Central memory CD8-positive, alpha-beta T cell (primary cell): ENCODE measurements at regions not wholly inside any gene's neighbourhood (a gene's known extent, or its start where the extent isn't known, plus 50 kb on each side); places are given as distances from the start of the nearest gene placed in this dataset.

ENCODE experiments used
- ATAC-seq: fragments of 150-1000 bp; cut with Tn5 transposase; replicated peaks from 2 replicates; pipeline ENCODE4 v1.10.0; 2022; ENCODE audit warnings: mild to moderate bottlenecking, moderate FRiP score, moderate number of reproducible peaks; ENCODE audit not compliant: poor library complexity, severe bottlenecking; ENCODE audit errors: extremely low read depth
- DNase-seq, 2 donors: peaks; one replicate each; pipeline ENCODE4 v3.0.0; 2021; ENCODE audit warnings: low spot score in 2 of 2
- H3K27ac Mint-ChIP-seq: one replicate; pipeline ENCODE4 v1.8.0; 2022; ENCODE audit warnings: low read depth, mild to moderate bottlenecking, moderate library complexity, mixed read lengths
- H3K27me3 Mint-ChIP-seq: one replicate; pipeline ENCODE4 v1.8.0; 2022; ENCODE audit warnings: mixed read lengths
- H3K36me3 Mint-ChIP-seq: one replicate; pipeline ENCODE4 v1.8.0; 2022; ENCODE audit warnings: mild to moderate bottlenecking, moderate library complexity, mixed read lengths; ENCODE audit not compliant: insufficient read depth
- H3K4me1 Mint-ChIP-seq: one replicate; pipeline ENCODE4 v1.8.0; 2022; ENCODE audit warnings: mixed read lengths
- H3K4me3 Mint-ChIP-seq: one replicate; pipeline ENCODE4 v1.8.0; 2022; ENCODE audit warnings: mild to moderate bottlenecking, moderate library complexity, mixed read lengths
- H3K9me3 Mint-ChIP-seq: one replicate; pipeline ENCODE4 v1.8.0; 2022; ENCODE audit warnings: mixed read lengths

GRCh38 chr12:76252031-76252430, 96.2 kb downstream of the BBS10 start:
- ATAC-seq (no peak), DNase-seq (no peak)
- no peak overlapping the region for H3K4me3 Mint-ChIP-seq
- peaks cover 11% of the 10 kb centered on the region for H3K27me3 Mint-ChIP-seq
- no peaks in the 10 kb centered on the region for H3K4me1 Mint-ChIP-seq
- no peak overlapping the region for H3K27ac Mint-ChIP-seq
- H3K9me3 Mint-ChIP-seq: no peaks in the 10 kb centered on the region
- H3K36me3 Mint-ChIP-seq: no peaks in the 10 kb centered on the region

- H3K36me3 Mint-ChIP-seq: no peaks in the 10 kb centered on the region
- no peaks in the 10 kb centered on the region for H3K4me1 Mint-ChIP-seq
- ATAC-seq (no peak), DNase-seq (no peak)
- H3K4me3 Mint-ChIP-seq: no peak overlapping the region
- H3K27ac Mint-ChIP-seq: no peak overlapping the region
- peaks cover 11% of the 10 kb centered on the region for H3K27me3 Mint-ChIP-seq
- H3K9me3 Mint-ChIP-seq: no peaks in the 10 kb centered on the region
These were observed 98.0 kb downstream of the BBS10 start for GRCh38 chr12:76250256-76250655.

GRCh38 chr12:76249501-76249900, 98.7 kb downstream of the BBS10 start:
- Mint-ChIP-seq H3K27me3 (peaks cover 11% of the 10 kb centered on the region), H3K4me1 (no peaks in the 10 kb centered on the region), H3K9me3 (no peaks in the 10 kb centered on the region), H3K36me3 (no peaks in the 10 kb centered on the region), H3K4me3 (no peak overlapping the region), H3K27ac (no peak overlapping the region)
- no peak for DNase-seq
- no peak for ATAC-seq

GRCh38 chr12:76247992-76248391, 100.2 kb downstream of the BBS10 start:
- Mint-ChIP-seq H3K36me3 (no peaks in the 10 kb centered on the region), H3K27ac (no peak overlapping the region), H3K9me3 (no peaks in the 10 kb centered on the region), H3K4me3 (no peak overlapping the region), H3K27me3 (peaks cover 11% of the 10 kb centered on the region), H3K4me1 (no peaks in the 10 kb centered on the region)
- ATAC-seq: no peak
- DNase-seq: no peak

- no peak for ATAC-seq
These were observed 101.1 kb downstream of the BBS10 start for GRCh38 chr12:76247026-76247646.

GRCh38 chr12:76246611-76247010, 101.6 kb downstream of the BBS10 start:
- no peak for ATAC-seq

More at GRCh38 chr12:76247026-76247646, 101.1 kb downstream of the BBS10 start:
- Mint-ChIP-seq H3K4me3 (no peak overlapping the region), H3K36me3 (no peaks in the 10 kb centered on the region), H3K4me1 (no peaks in the 10 kb centered on the region), H3K9me3 (no peaks in the 10 kb centered on the region), H3K27me3 (peaks cover 11% of the 10 kb centered on the region), H3K27ac (no peak overlapping the region)
- DNase-seq: no peak

GRCh38 chr12:76244300-76244699, 103.9 kb downstream of the BBS10 start:
- H3K9me3 Mint-ChIP-seq: no peaks in the 10 kb centered on the region
- ATAC-seq: no peak
- no peak for DNase-seq
- no peak overlapping the region for H3K27ac Mint-ChIP-seq
- no peak overlapping the region for H3K4me3 Mint-ChIP-seq
- no peaks in the 10 kb centered on the region for H3K4me1 Mint-ChIP-seq
- no peaks in the 10 kb centered on the region for H3K27me3 Mint-ChIP-seq
- H3K36me3 Mint-ChIP-seq: no peaks in the 10 kb centered on the region

More at GRCh38 chr12:76246611-76247010, 101.6 kb downstream of the BBS10 start:
- H3K27me3 Mint-ChIP-seq: peaks cover 8% of the 10 kb centered on the region
- DNase-seq: no peak
- no peak overlapping the region for H3K4me3 Mint-ChIP-seq
- H3K4me1 Mint-ChIP-seq: no peaks in the 10 kb centered on the region
- H3K36me3 Mint-ChIP-seq: no peaks in the 10 kb centered on the region
- no peak overlapping the region for H3K27ac Mint-ChIP-seq
- H3K9me3 Mint-ChIP-seq: no peaks in the 10 kb centered on the region

- no peaks in the 10 kb centered on the region for H3K27me3 Mint-ChIP-seq
- H3K9me3 Mint-ChIP-seq: no peaks in the 10 kb centered on the region
- H3K4me1 Mint-ChIP-seq: no peaks in the 10 kb centered on the region
- DNase-seq: no peak
- ATAC-seq: no peak
- H3K4me3 Mint-ChIP-seq: no peak overlapping the region
- no peaks in the 10 kb centered on the region for H3K36me3 Mint-ChIP-seq
- no peak overlapping the region for H3K27ac Mint-ChIP-seq
These were observed 105.2 kb downstream of the BBS10 start for GRCh38 chr12:76242813-76243550.

GRCh38 chr12:76241371-76241770, 106.8 kb downstream of the BBS10 start:
- Mint-ChIP-seq H3K27me3 (no peaks in the 10 kb centered on the region), H3K9me3 (no peaks in the 10 kb centered on the region), H3K36me3 (no peaks in the 10 kb centered on the region), H3K4me1 (no peaks in the 10 kb centered on the region), H3K4me3 (no peak overlapping the region), H3K27ac (no peak overlapping the region)
- DNase-seq: no peak
- no peak for ATAC-seq

GRCh38 chr12:76240281-76240680, 107.9 kb downstream of the BBS10 start:
- no peaks in the 10 kb centered on the region for H3K9me3 Mint-ChIP-seq
- no peak for ATAC-seq
- H3K27me3 Mint-ChIP-seq: no peaks in the 10 kb centered on the region
- no peak overlapping the region for H3K27ac Mint-ChIP-seq
- H3K36me3 Mint-ChIP-seq: no peaks in the 10 kb centered on the region
- no peak for DNase-seq
- H3K4me1 Mint-ChIP-seq: no peaks in the 10 kb centered on the region
- no peak overlapping the region for H3K4me3 Mint-ChIP-seq

GRCh38 chr12:76238688-76239087, 109.5 kb downstream of the BBS10 start:
- H3K27me3 Mint-ChIP-seq: no peaks in the 10 kb centered on the region
- H3K4me1 Mint-ChIP-seq: no peaks in the 10 kb centered on the region
- no peaks in the 10 kb centered on the region for H3K36me3 Mint-ChIP-seq
- DNase-seq (no peak), ATAC-seq (no peak)
- no peaks in the 10 kb centered on the region for H3K9me3 Mint-ChIP-seq
- no peak overlapping the region for H3K4me3 Mint-ChIP-seq
- H3K27ac Mint-ChIP-seq: no peak overlapping the region

GRCh38 chr12:76237086-76237701, 111.0 kb downstream of the BBS10 start:
- DNase-seq (no peak), ATAC-seq (no peak)
- no peak overlapping the region for H3K4me3 Mint-ChIP-seq
- no peaks in the 10 kb centered on the region for H3K4me1 Mint-ChIP-seq
- H3K36me3 Mint-ChIP-seq: no peaks in the 10 kb centered on the region
- H3K27ac Mint-ChIP-seq: no peak overlapping the region
- no peaks in the 10 kb centered on the region for H3K9me3 Mint-ChIP-seq
- no peaks in the 10 kb centered on the region for H3K27me3 Mint-ChIP-seq

GRCh38 chr12:76236640-76237039, 111.6 kb downstream of the BBS10 start:
- H3K36me3 Mint-ChIP-seq: no peaks in the 10 kb centered on the region
- no peak for DNase-seq
- no peak overlapping the region for H3K27ac Mint-ChIP-seq
- no peak for ATAC-seq
- no peak overlapping the region for H3K4me3 Mint-ChIP-seq
- H3K9me3 Mint-ChIP-seq: no peaks in the 10 kb centered on the region
- no peaks in the 10 kb centered on the region for H3K4me1 Mint-ChIP-seq
- no peaks in the 10 kb centered on the region for H3K27me3 Mint-ChIP-seq
